K562 (cell line): ENCODE measurements at regions not wholly inside any gene's neighbourhood (a gene's known extent, or its start where the extent isn't known, plus 50 kb on each side); places are given as distances from the start of the nearest gene placed in this dataset.
A peak's percentile ranks its signal among the peaks of the same experiment; 100 is the strongest.

Experiments used
- ATAC-seq: fragments of 200-7000 bp; cut with Tn5 transposase; 3 replicates; pipeline ENCODE4 v1.9.1; 2020; ENCODE audit warnings: moderate library complexity
- BruUV-seq: library from RNA; stranded (reverse); fragments of 400-500 nt; replicated peaks from 2 replicates; lab custom pipeline; 2021; lab: Mats Ljungman, UMichigan
- CTCF ChIA-PET: fragments of 300-600 bp; formaldehyde crosslinking; extraction: SDS; loops from one replicate; lab custom pipeline; 2021; ENCODE audit warnings: low intra/inter-chr PET ratio; lab: Yijun Ruan, JAX
- POLR2A ChIA-PET: fragments of 300-600, 350-650 bp; sonication (Branson Sonifier 250); formaldehyde crosslinking; extraction: SDS; loops from one replicate; lab custom pipeline; 2021; ENCODE audit warnings: antibody characterized with exemption, inconsistent platforms; lab: Yijun Ruan, JAX
- DNase-seq, 4 experiments: peaks; one replicate each; pipeline versions ENCODE4 v3.0.0 to v3.0.0-alpha.2; 2011 to 2018; ENCODE audit warnings: low spot score in 3 of 4, mixed read lengths in 3 of 4; ENCODE audit errors: extremely low read depth in 1 of 4
- FAIRE-seq: peaks from 2 replicates; lab custom pipeline; 2011; peaks lifted over from hg19 to GRCh38; lab: Jason Lieb, UNC
- H2AFZ ChIP-seq: 2 replicates; pipeline ENCODE4 v1.6.0; 2011; ENCODE audit warnings: low read depth, low read length, control low read depth, inconsistent platforms
- H3K27ac ChIP-seq: fragments of 200-600 bp; 3 replicates; pipeline ENCODE4 v1.8.0; 2011; ENCODE audit warnings: low read depth, mild to moderate bottlenecking, control low read depth, inconsistent platforms, low read length, moderate library complexity, mixed read lengths; ENCODE audit errors: extremely low read depth
- H3K27me3 ChIP-seq, 2 experiments: fragments of 300-600 bp in 1 of 2; 2 replicates in 1 of 2; 3 replicates in 1 of 2; pipeline versions ENCODE4 v1.6.0 to v1.8.0; 2011; ENCODE audit warnings: inconsistent platforms in 2 of 2, low read length in 2 of 2, mild to moderate bottlenecking in 1 of 2, mixed read lengths in 1 of 2, moderate library complexity in 1 of 2; ENCODE audit not compliant: control insufficient read depth in 2 of 2, insufficient read depth in 2 of 2
- H3K36me3 ChIP-seq: fragments of 300-600 bp; 3 replicates; pipeline ENCODE4 v1.8.0; 2011; ENCODE audit warnings: mild to moderate bottlenecking, low read length, inconsistent platforms; ENCODE audit not compliant: control insufficient read depth, insufficient read depth
- H3K4me1 ChIP-seq, 2 experiments: fragments of 200-600 bp in 1 of 2; replicated peaks in 1 of 2; 2 replicates in 1 of 2; 3 replicates in 1 of 2; pipeline versions ENCODE4 v1.5.1 to v1.8.0; 2011; ENCODE audit warnings: inconsistent platforms in 2 of 2, low read length in 2 of 2, mild to moderate bottlenecking in 1 of 2, mixed read lengths in 1 of 2, moderate library complexity in 1 of 2; ENCODE audit not compliant: control insufficient read depth in 2 of 2, insufficient read depth in 2 of 2
- H3K4me2 ChIP-seq: 2 replicates; pipeline ENCODE4 v1.6.1; 2011; ENCODE audit warnings: low read length, control low read depth, inconsistent platforms, mixed read lengths; ENCODE audit not compliant: insufficient read depth
- H3K4me3 ChIP-seq: fragments of 200-600 bp; sonication (generic), shearing (Covaris generic); 2 replicates; pipeline ENCODE4 v1.5.1; 2016; ENCODE audit warnings: control low read depth, inconsistent platforms
- H3K79me2 ChIP-seq: fragments of 200-600 bp; 3 replicates; pipeline ENCODE4 v1.8.0; 2011; ENCODE audit warnings: low read length, inconsistent platforms; ENCODE audit not compliant: control insufficient read depth, insufficient read depth
- H3K9ac ChIP-seq, 2 experiments: 2 replicates each; pipeline versions ENCODE4 v1.6.0 to v1.6.1; 2011; ENCODE audit warnings: low read depth in 2 of 2, low read length in 2 of 2, control low read depth in 1 of 2, inconsistent platforms in 1 of 2, mild to moderate bottlenecking in 1 of 2, mixed read lengths in 1 of 2; ENCODE audit not compliant: insufficient read depth in 1 of 2
- H3K9me1 ChIP-seq: one replicate; pipeline ENCODE4 v1.6.0; 2011; ENCODE audit warnings: inconsistent platforms, mild to moderate bottlenecking, low read length, moderate library complexity; ENCODE audit not compliant: control insufficient read depth, insufficient read depth
- H3K9me3 ChIP-seq: replicated peaks from 2 replicates; pipeline ENCODE4 v1.5.1; 2011; ENCODE audit warnings: low read depth, low read length, inconsistent platforms; ENCODE audit not compliant: control insufficient read depth, insufficient read depth
- H4K20me1 ChIP-seq: replicated peaks from 2 replicates; pipeline ENCODE4 v1.6.1; 2011; ENCODE audit warnings: low read length, inconsistent platforms, mixed read lengths; ENCODE audit not compliant: control insufficient read depth, insufficient read depth
- CEBPG ChIP-seq, 3 experiments: fragments of 200-800 bp in 1 of 3; sonication (Bioruptor generic) in 1 of 3; sonication (generic) in 1 of 3; formaldehyde crosslinking in 1 of 3; IDR thresholded peaks in 2 of 3; conservative IDR thresholded peaks in 1 of 3; 2 replicates each; pipeline versions ENCODE4 v1.6.1 to v1.8.0; 2016 to 2022; ENCODE audit warnings: missing compliant biosample characterization in 2 of 3, missing genetic modification characterization in 2 of 3, mild to moderate bottlenecking in 1 of 3, missing genetic modification reagents in 1 of 3
- ETV5 ChIP-seq: sonication (generic); formaldehyde crosslinking; IDR thresholded peaks from 2 replicates; pipeline ENCODE4 v1.4.0; 2020; ENCODE audit warnings: low read depth, mild to moderate bottlenecking, missing genetic modification reagents
- WGBS: fragments of 100-300 bp; shearing (Covaris generic); methylation state at CpG from one replicate; pipeline ENCODE4 v1.1.6; 2016; ENCODE audit warnings: low coverage, mixed read lengths; ENCODE audit not compliant: insufficient coverage; ENCODE audit errors: missing lambda C conversion rate; 5-methylcytosine and 5-hydroxymethylcytosine counted together
- in situ Hi-C: fragments of 300-500 bp; cut with MboI; formaldehyde crosslinking; loops from 4 replicates; pipeline ENCODE4 v1.15.0; 2018; ENCODE audit warnings: inconsistent platforms, mixed read lengths
- intact Hi-C: fragments of 100-400 bp; cut with micrococcal nuclease; formaldehyde crosslinking; loops from 2 replicates; pipeline ENCODE4 v1.14.2; 2022
- TF ChIP-seq, protein P1 (sequence below): fragments of 250-450 bp; sonication (Bioruptor Pico); IDR thresholded peaks from 2 replicates; pipeline ENCODE4 v1.9.0; 2021; ENCODE audit warnings: mild to moderate bottlenecking, inconsistent platforms

DNA sequence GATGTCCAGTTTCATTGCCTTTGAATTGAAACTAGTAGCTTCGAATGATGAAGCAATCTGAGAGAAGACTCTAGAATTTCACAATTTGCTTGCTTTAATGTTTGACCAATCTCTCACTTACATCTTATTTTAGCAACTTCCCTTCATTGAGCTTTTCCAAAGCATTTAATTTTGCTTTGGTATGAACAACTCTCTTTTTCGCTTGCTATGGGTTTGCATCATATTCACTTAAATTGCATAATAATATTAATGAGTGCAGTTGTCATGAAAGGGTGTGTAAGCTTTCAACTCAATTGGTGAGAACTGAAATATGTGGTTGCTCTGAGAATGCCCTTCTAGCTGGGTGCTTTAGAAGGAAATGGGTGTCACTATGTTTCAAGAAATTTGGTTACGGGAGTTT lies 309.2 kb downstream of the HLX start:
- Histone ChIP-seq H3K79me2 (no peaks in the 10 kb centered on the region), H3K27ac (no peak overlapping the region), H3K36me3 (no peaks in the 10 kb centered on the region), H3K27me3 (no peaks in the 10 kb centered on the region), H3K9me1 (no peaks in the 10 kb centered on the region), H4K20me1 (no peaks in the 10 kb centered on the region), H3K4me3 (no peak overlapping the region), H3K9ac (no peak overlapping the region), H3K9me3 (no peaks in the 10 kb centered on the region), H2AFZ (no peak overlapping the region), H3K4me1 (no peaks in the 10 kb centered on the region; a peak in 1 of 5 replicates), H3K4me2 (no peak overlapping the region)
- ChIA-PET POLR2A (no interaction called here), CTCF (no interaction called here)
- FAIRE-seq: no peak
- ATAC-seq: no peak
- TF ChIP-seq ETV5 (CRISPR knock-in tag) (no peak), CEBPG (CRISPR knock-in tag; IDR thresholded peaks at IDR 0.05) (no peak), CEBPG (tag; conservative IDR thresholded peaks at IDR 0.05 in 1 of 2, IDR thresholded peaks at IDR 0.05 in 1 of 2) (peak; percentile 20 to 52; a peak in 1 of 4 replicates)
- TF ChIP-seq, protein P1, sequence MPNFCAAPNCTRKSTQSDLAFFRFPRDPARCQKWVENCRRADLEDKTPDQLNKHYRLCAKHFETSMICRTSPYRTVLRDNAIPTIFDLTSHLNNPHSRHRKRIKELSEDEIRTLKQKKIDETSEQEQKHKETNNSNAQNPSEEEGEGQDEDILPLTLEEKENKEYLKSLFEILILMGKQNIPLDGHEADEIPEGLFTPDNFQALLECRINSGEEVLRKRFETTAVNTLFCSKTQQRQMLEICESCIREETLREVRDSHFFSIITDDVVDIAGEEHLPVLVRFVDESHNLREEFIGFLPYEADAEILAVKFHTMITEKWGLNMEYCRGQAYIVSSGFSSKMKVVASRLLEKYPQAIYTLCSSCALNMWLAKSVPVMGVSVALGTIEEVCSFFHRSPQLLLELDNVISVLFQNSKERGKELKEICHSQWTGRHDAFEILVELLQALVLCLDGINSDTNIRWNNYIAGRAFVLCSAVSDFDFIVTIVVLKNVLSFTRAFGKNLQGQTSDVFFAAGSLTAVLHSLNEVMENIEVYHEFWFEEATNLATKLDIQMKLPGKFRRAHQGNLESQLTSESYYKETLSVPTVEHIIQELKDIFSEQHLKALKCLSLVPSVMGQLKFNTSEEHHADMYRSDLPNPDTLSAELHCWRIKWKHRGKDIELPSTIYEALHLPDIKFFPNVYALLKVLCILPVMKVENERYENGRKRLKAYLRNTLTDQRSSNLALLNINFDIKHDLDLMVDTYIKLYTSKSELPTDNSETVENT (CRISPR knock-in tag): no peak
- DNase-seq: no peak
- no TSS peak for BruUV-seq
- intact Hi-C loops (no loop called here), in situ Hi-C loops (no loop called here)
- WGBS: 22% methylated on average over 3 of the region's 3 CpGs
